ENCODE measurements at regions not wholly inside any gene's neighbourhood (a gene's known extent, or its start where the extent isn't known, plus 50 kb on each side); places are given as distances from the start of the nearest gene placed in this dataset.

DNA sequence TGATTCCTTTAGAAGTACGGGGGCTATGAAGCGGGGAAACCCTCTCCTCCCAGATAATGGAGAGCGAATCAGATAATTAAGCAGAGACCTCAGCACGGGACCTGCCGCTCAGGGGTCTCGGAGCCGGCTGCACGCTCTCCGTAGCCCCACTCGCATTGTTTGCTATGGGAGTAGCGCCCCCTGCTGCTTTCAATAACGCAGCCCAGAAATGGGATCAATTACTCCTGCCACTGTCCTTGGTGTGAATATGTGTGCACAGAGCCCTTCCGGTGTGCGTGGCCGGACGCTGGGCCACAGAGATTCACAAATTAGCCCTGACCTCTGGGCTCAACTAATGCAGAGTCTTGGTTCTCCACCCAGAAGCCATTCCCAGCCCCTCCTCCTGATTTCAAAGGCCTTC lies 76.4 kb upstream of the TMEM132C start:
- DNase-seq (ENCODE audit: low read depth in 2 of 2): no peak

DNA sequence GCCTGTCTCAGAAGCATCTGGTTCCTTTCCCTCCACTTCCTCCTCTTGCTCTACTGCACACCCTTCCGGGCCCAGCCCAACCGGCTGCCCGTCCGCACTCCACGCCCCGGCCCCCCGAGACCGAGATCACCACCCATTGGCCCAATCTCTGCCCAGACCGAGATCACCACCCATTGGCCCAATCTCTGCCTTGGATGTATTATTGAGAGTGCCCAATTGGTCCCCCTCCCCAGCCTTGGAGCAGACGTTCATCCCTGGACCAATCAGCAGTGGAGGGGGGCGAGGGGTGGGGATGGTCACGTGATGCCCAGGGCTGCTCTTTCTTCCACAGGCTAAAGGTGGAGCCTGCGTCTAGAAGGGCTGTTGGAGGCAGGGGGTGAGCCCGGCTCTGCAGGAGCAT lies 75.6 kb upstream of the TMEM132C start:
- no peak for DNase-seq (ENCODE audit: low read depth in 2 of 2)

- DNase-seq (ENCODE audit: low read depth in 2 of 2): no peak
Measured at GRCh38 chr12:128204711-128205110, 62.3 kb upstream of the TMEM132C start.

DNA sequence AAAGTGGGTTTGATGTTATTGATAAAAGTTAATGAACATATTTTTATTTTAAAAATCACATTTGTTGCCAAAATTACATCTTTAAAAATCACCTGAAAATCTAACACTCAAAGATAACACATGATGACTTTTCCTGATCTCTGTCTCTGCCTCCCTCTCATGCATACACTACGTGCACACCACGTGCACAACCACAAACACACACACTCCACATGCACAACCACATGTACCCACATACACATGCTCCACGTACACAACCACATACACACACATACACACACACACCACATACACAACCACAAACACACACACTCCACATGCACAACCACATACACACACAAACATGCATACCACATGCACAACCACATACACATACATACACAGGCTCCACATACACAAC lies 61.8 kb upstream of the TMEM132C start:
- no peak for DNase-seq (ENCODE audit: low read depth in 2 of 2)

DNA sequence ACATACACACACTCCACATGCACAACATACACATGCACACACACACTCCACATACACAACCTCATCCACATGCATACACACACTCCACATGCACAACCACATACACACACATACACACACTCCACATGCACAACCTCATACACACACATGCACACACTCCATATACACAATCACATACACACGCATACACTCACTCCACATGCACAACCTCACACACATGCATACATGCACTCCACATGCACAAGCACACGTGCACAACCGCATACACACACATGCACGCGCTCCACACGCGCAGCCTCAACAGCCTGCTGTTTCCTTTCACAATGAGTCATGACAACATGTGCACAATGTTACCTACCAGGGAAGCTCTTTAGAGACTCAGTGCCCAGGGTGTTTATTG lies 61.2 kb upstream of the TMEM132C start:
- no peak for DNase-seq (ENCODE audit: low read depth in 2 of 2)
